ENCODE measurements at regions not wholly inside any gene's neighbourhood (a gene's known extent, or its start where the extent isn't known, plus 50 kb on each side); places are given as distances from the start of the nearest gene placed in this dataset.
"Not testable (repeated sequence)": the region's sequence is repeated elsewhere in the genome, so short reads cannot be mapped to it uniquely, and the experiment has no call there.

DNA sequence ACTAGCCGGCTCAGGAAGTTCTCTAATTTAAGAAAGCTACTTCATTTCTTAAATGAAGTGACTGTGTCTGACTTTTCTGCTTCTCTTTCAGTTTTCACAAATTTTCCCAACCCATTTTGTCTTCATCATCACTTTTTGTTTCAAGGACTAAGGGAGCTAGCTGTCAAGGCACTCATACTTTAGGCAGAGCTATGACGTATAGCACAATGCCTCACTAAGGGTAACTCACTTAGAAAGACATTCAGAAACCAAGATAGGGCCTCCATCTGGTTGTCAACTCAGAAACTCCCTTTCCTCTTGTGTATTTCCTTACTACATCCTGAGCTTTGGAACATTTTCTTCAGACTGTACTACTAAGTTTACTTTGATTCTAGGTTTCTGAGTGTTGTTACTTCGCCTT lies 397.9 kb downstream of the TOX3 start:
- H3K36me3 ChIP-seq (ENCODE audit: insufficient read depth, low read length): no peaks in the 10 kb centered on the region
- no peaks in the 10 kb centered on the region for H3K9me3 ChIP-seq (ENCODE audit: control insufficient read depth, insufficient read depth, low read length)
- H3K4me1 ChIP-seq (ENCODE audit: insufficient read depth, low read length): no peaks in the 10 kb centered on the region
- H3K9ac ChIP-seq (ENCODE audit: low read depth, low read length): no peak overlapping the region

DNA sequence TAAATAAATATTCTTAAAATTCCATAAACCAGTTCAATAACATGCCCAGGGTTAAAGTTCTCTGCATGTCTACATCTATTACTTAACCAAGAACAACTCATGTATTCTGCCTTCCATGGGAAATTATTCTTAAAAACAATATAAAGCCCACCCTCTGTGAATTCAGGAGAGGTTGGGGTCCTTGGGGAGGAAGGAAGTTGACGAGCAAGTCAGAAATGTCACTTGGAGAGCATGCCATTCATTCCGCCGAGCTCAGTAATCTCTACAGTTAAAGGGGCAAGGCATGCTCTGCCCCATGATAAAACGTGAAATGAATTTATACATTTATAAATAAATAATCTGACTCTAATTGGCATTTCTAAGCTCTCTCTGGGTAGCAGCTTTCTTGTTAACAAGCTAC lies 405.1 kb downstream of the TOX3 start:
- Histone ChIP-seq H3K36me3 (ENCODE audit: insufficient read depth, low read length) (no peaks in the 10 kb centered on the region), H3K4me1 (ENCODE audit: insufficient read depth, low read length) (peaks cover 5% of the 10 kb centered on the region; the same call in 1 of the 2 replicates), H3K9me3 (ENCODE audit: control insufficient read depth, insufficient read depth, low read length) (no peaks in the 10 kb centered on the region), H3K9ac (ENCODE audit: low read depth, low read length) (no peak overlapping the region)

DNA sequence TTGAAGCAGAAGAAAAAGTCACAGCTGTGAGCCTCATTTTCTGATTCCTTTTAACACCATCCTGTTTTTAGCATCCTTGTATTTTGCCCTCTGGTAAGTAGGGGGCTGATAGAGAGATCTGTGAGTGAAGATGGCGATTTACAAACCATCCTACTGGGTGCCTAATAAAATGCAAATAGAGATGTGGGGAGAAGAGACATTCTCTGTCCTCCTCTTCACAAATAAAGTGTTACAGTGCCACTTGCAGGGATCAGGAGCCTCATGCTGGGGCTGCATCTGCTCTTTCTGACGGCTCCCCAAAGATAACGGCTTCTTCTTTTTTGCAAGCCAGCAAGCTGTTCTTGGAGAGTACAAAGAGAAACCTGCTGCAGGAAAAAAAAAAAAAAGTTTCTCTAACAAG lies 418.6 kb downstream of the TOX3 start:
- H3K36me3 ChIP-seq (ENCODE audit: insufficient read depth, low read length): no peaks in the 10 kb centered on the region
- H3K9me3 ChIP-seq (ENCODE audit: control insufficient read depth, insufficient read depth, low read length): no peaks in the 10 kb centered on the region
- H3K9ac ChIP-seq (ENCODE audit: low read depth, low read length): no peak overlapping the region
- H3K4me1 ChIP-seq (ENCODE audit: insufficient read depth, low read length): no peaks in the 10 kb centered on the region

DNA sequence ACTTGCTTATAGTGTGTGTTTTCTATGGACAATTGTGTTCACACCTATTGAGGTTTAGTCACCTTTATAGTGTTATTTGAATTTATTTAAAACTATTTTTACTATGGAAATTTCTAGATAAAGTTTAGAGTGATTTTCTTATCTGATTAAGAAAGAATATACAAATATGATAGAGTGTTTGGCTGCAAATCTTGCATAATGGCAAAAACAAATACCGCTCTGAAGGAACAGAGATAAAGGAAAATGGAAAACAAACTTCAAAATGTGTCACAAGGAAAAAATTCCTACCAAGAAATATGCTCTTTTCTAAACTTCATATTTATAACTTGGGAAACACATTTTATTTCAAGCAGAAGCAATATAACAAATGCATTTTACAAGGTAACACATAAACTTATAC lies 423.1 kb downstream of the TOX3 start:
- H3K4me1 ChIP-seq (ENCODE audit: insufficient read depth, low read length): no peaks in the 10 kb centered on the region
- H3K9ac ChIP-seq (ENCODE audit: low read depth, low read length): no peak overlapping the region
- H3K9me3 ChIP-seq (ENCODE audit: control insufficient read depth, insufficient read depth, low read length): no peaks in the 10 kb centered on the region; the same call in 1 of the 2 replicates
- no peaks in the 10 kb centered on the region for H3K36me3 ChIP-seq (ENCODE audit: insufficient read depth, low read length)

DNA sequence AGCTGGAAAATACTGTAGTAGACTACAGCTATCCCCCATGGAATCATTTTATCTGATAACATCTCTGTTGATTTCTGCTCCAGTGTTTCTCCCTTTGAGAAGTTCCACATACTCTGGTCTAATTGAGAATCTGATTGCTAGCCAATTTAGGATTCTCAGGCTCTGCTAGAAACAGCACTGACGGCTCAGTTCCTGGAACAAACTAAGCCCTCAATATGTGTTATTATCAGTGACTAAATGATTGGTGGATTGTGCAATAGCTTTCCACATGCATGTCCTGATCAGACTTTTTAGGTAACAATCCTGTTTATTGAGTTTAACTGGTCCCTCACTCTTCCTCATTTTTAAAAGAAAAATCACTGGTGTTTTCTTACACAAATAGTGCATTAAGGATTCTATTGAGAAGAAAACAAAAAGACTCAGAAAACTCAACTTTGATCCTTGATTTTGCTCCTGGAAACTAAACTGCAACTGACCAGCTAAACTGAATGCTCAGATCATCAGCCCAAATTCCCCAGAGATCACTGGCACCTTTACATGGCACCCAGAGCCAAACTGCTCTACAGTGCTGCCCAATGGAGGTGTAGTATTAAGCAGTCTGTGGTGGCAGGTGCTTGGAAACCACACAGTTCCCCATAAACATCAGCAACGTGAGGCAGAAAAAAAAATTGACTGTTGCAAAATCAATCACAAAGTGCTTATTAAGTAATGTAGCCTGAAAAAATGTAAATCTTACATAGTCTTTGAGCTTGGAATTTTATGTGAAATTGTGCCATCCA lies 423.7 kb downstream of the TOX3 start:
- Histone ChIP-seq H3K9ac (ENCODE audit: low read depth, low read length) (no peak overlapping the region), H3K36me3 (ENCODE audit: insufficient read depth, low read length) (no peaks in the 10 kb centered on the region), H3K4me1 (ENCODE audit: insufficient read depth, low read length) (no peaks in the 10 kb centered on the region), H3K9me3 (ENCODE audit: control insufficient read depth, insufficient read depth, low read length) (peaks cover 3% of the 10 kb centered on the region; the same call in 1 of the 2 replicates)

DNA sequence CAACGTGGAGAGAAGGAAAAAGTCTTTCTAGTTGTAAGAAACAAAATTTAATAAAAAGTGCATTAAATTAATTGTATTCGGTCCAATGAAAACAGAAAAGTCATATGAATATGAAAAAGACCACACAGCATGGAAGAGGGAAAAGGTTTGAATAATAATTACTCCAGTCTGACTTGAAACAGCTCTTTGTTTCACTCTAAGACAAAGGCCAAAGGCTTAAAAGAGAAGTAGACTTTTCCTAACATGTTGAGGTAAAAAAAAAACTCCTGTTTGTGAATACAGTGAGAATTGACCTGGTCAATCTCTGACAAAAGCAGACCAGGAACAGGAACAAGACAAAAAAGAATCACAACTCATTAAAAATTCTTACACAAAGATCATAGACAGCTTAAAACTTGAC lies 429.8 kb downstream of the TOX3 start:
- Histone ChIP-seq H3K9me3 (ENCODE audit: control insufficient read depth, insufficient read depth, low read length) (peaks cover 5% of the 10 kb centered on the region; the same call in 1 of the 2 replicates), H3K4me1 (ENCODE audit: insufficient read depth, low read length) (peaks cover 27% of the 10 kb centered on the region), H3K9ac (ENCODE audit: low read depth, low read length) (no peak overlapping the region), H3K36me3 (ENCODE audit: insufficient read depth, low read length) (no peaks in the 10 kb centered on the region)

DNA sequence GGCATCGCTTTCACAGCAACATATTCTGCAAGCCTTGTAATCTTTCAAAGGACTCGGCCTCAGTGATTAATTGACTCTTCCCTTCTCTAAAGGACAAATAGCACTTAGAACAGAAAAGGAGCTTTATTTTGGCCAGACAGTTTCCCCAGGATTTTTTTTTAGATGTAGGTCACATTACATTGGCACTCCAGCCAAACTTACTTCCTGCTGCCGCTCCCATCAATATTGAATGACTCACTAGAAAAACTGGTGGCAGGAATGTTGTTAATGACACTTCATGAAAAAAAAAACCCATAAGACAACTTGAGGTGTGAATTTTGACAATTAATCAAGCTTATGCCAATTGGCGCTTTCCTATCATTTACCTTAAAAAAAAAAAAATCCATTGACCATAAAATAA lies 432.6 kb downstream of the TOX3 start:
- Histone ChIP-seq H3K9me3 (ENCODE audit: control insufficient read depth, insufficient read depth, low read length) (peaks cover 5% of the 10 kb centered on the region; the same call in 1 of the 2 replicates), H3K4me1 (ENCODE audit: insufficient read depth, low read length) (peaks cover 27% of the 10 kb centered on the region), H3K9ac (ENCODE audit: low read depth, low read length) (no peak overlapping the region), H3K36me3 (ENCODE audit: insufficient read depth, low read length) (no peaks in the 10 kb centered on the region)

DNA sequence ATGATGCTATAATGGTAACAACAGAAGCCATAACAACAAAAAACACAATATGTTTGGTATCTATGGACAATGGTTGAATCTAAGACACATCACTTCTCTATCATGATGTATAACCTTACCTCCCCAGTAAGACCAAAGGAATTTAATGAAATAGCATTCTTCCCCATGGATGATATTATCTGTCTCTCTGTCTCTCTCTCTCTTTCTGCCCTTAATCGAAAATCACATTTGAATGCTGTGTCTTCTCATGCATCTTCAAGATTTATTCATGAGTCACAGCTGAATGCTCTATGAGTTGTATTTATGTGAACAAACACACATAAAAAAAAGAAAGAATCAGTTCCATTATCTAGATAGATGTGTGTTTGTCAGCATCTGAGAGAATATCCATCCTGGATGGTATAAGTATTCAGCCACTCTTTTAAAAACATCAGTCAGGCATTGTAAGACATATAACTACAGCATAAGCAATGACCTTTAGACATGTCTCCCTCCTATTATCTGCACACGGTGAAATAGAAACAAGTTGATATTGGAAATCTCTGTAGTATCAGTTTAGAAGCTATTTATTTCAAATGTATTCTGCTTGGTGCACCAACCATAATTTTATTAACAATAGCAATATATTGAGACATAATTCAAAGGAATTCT lies 433.3 kb downstream of the TOX3 start:
- no peak overlapping the region for H3K9ac ChIP-seq (ENCODE audit: low read depth, low read length)
- peaks cover 5% of the 10 kb centered on the region; the same call in 1 of the 2 replicates for H3K9me3 ChIP-seq (ENCODE audit: control insufficient read depth, insufficient read depth, low read length)
- no peaks in the 10 kb centered on the region for H3K36me3 ChIP-seq (ENCODE audit: insufficient read depth, low read length)
- H3K4me1 ChIP-seq (ENCODE audit: insufficient read depth, low read length): peaks cover 27% of the 10 kb centered on the region

DNA sequence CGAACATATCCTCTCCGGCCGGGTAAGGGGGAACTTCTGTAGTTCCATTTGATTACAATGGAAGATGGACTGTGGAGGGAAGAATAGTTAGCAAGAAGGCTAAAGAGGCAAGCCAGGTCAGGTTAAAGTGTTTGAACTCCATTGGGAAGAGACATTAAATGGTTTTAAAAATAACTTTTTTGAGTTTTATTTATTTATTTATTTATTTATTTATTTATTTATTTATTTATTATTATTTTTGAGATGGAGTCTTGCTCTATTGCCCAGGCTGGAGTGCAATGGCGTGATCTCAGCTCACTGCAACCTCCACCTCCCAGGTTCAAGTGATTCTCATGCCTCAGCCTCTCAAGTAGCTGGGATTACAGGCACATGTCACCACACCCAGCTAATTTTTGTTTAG lies 441.9 kb downstream of the TOX3 start:
- not testable (repeated sequence) for H3K9ac ChIP-seq (ENCODE audit: low read depth, low read length); H3K36me3 ChIP-seq (ENCODE audit: insufficient read depth, low read length); H3K9me3 ChIP-seq (ENCODE audit: control insufficient read depth, insufficient read depth, low read length); H3K4me1 ChIP-seq (ENCODE audit: insufficient read depth, low read length)

DNA sequence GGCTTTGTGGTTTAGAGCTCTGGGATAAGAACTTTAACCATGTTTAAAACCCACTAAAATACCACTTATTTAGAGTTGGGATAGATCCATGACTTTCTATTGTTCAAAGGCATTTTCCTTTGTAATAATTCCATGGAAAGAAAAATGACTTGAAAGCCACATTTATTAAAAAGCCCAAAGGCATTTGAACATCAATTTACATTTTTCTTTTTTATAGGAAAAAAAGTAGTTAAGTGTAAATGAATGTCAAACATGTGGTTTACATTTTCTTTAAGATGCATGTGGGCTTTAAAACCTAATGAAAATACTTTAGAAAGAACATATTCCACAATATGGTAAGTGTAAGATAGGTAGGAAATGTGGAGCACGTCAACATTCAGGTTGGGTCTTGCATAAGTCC lies 443.2 kb downstream of the TOX3 start:
- no peaks in the 10 kb centered on the region for H3K36me3 ChIP-seq (ENCODE audit: insufficient read depth, low read length)
- no peak overlapping the region for H3K9ac ChIP-seq (ENCODE audit: low read depth, low read length)
- no peaks in the 10 kb centered on the region for H3K9me3 ChIP-seq (ENCODE audit: control insufficient read depth, insufficient read depth, low read length)

DNA sequence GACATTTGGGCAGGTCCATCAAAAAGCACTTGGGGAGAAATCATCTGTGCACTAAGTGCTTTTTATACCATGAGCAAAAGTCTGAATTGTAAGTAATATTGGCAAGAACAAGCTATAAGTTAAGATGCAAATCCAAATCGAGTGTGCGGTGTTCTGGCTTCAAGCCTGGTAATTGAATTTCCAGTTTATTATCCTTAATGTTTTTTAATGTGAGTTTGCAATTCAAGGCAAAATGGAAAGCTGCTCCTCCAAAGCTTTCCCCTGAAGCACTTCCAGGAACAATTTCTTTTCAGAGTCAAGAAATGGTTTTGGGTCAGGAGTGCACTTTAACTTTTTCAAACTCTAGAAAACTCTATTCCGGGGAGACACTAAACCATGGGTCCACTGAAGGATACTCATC lies 445.7 kb downstream of the TOX3 start:
- H3K9me3 ChIP-seq (ENCODE audit: control insufficient read depth, insufficient read depth, low read length): no peaks in the 10 kb centered on the region
- no peaks in the 10 kb centered on the region for H3K36me3 ChIP-seq (ENCODE audit: insufficient read depth, low read length)
- H3K9ac ChIP-seq (ENCODE audit: low read depth, low read length): no peak overlapping the region
- H3K4me1 ChIP-seq (ENCODE audit: insufficient read depth, low read length): no peaks in the 10 kb centered on the region

More for the DNA sequence above, 443.2 kb downstream of the TOX3 start:
- H3K4me1 ChIP-seq (ENCODE audit: insufficient read depth, low read length): no peaks in the 10 kb centered on the region

DNA sequence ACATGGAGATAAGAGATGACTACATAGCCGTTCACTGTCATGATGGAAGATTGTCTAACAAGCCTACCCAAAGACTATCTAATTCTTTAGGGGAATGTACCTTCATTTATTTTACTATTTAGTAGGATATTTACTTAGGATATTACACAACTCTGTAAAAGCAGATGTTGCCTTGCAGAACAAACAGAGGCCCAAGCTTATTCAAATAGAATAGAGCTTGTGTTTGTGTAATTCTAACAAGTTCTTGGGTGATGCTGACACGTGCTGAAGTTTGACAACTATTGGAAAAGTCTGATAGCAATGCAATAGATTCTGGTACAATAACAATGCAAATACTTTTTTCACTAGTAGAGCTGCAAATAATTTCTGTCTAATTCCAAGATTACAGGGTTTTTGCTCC lies 447.6 kb downstream of the TOX3 start:
- Histone ChIP-seq H3K36me3 (ENCODE audit: insufficient read depth, low read length) (no peaks in the 10 kb centered on the region), H3K4me1 (ENCODE audit: insufficient read depth, low read length) (no peaks in the 10 kb centered on the region), H3K9ac (ENCODE audit: low read depth, low read length) (no peak overlapping the region), H3K9me3 (ENCODE audit: control insufficient read depth, insufficient read depth, low read length) (no peaks in the 10 kb centered on the region)

DNA sequence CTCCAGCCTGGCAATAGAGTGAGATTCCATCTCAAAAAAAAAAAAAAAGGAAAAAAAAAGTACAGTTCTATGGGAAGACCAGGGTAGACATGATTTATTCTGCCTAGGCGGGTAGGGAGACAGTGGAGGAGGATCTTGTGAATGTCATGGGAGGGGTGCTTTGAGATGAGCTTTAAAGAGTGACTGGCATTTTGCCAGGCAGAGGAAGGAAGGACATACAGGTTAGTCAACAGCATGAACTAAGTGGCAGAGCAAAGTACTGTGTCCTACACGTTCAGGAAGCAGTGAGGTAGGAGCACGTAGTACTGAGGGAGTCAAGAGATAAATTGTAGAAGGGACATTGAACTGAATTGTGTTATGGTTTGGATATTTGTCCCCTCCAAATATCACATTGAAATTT lies 451.5 kb downstream of the TOX3 start:
- Histone ChIP-seq H3K4me1 (ENCODE audit: insufficient read depth, low read length) (no peaks in the 10 kb centered on the region), H3K9ac (ENCODE audit: low read depth, low read length) (no peak overlapping the region), H3K36me3 (ENCODE audit: insufficient read depth, low read length) (no peaks in the 10 kb centered on the region), H3K9me3 (ENCODE audit: control insufficient read depth, insufficient read depth, low read length) (no peaks in the 10 kb centered on the region)

DNA sequence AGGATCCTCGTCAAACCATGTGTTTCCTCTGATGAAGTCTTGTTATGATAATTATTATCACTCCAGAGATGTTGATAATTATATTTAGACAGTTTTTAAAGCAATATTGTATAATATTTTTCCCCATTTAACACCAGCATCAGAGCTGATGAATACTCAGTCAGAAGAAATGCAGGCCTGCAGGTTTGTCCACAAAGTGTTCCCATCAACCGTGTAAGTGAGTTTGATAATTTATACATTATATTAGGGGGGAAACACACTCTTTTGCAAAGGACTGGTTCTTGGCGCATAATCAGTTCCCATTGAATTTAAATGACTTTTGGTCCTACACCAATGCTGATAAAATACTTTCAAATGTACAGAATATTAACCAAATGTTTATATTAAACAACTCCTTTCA lies 454.8 kb downstream of the TOX3 start:
- Histone ChIP-seq H3K4me1 (ENCODE audit: insufficient read depth, low read length) (no peaks in the 10 kb centered on the region), H3K9ac (ENCODE audit: low read depth, low read length) (no peak overlapping the region), H3K9me3 (ENCODE audit: control insufficient read depth, insufficient read depth, low read length) (no peaks in the 10 kb centered on the region), H3K36me3 (ENCODE audit: insufficient read depth, low read length) (no peaks in the 10 kb centered on the region)

DNA sequence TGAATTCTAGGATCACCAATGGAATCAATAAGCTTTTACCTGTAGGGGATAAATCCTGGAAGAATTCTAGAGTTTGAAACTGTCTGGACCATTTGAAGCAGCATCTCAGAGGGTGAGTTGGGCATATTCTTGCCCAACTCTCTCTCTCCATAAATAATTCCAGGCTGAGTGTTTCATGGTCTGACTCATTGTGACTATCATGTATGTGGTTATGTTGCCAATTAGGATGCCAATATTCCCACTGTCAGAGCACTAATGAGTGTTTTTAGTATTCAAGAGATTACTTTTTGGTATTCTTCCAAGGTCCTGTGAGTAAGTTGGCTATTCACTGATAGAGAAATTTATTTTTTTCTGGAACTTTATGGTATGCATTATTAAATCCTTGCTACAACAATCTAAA lies 456.9 kb downstream of the TOX3 start:
- Histone ChIP-seq H3K9ac (ENCODE audit: low read depth, low read length) (no peak overlapping the region), H3K9me3 (ENCODE audit: control insufficient read depth, insufficient read depth, low read length) (no peaks in the 10 kb centered on the region), H3K4me1 (ENCODE audit: insufficient read depth, low read length) (no peaks in the 10 kb centered on the region), H3K36me3 (ENCODE audit: insufficient read depth, low read length) (no peaks in the 10 kb centered on the region)
